ENCODE measurements at regions not wholly inside any gene's neighbourhood (a gene's known extent, or its start where the extent isn't known, plus 50 kb on each side); places are given as distances from the start of the nearest gene placed in this dataset.

GRCh38 chr11:115036406-115037180 lies 358.3 kb downstream of the NXPE2 start:
- no peak for DNase-seq (ENCODE audit: low read depth)

GRCh38 chr11:115042002-115042401 lies 363.7 kb downstream of the NXPE2 start:
- DNase-seq (ENCODE audit: low read depth), result no peak

GRCh38 chr11:115047631-115048030 lies 369.3 kb downstream of the NXPE2 start:
- DNase-seq (ENCODE audit: low read depth), result no peak

DNA sequence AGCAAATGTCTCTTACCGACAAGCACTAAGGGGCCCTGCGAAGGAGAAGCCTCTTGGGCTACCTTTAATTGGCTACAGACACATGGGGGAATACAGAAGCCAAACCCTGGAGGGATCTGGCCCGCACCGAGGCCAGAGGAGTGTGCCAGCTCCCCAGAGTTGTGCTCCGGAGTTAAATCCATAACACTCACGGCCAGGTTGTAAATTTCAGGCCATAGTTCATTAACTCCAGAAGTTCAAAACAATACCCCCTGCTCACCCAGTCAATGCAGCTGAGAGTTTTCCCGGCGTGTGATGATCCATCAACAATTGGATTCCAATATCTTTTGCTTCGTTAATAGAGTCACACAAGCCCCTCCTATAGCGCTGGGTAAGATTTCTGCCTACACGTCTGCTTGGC lies 371.5 kb downstream of the NXPE2 start:
- DNase-seq (ENCODE audit: low read depth), result no peak

- no peak for DNase-seq (ENCODE audit: low read depth)
Observed at GRCh38 chr11:115050756-115051155, 372.4 kb downstream of the NXPE2 start.

DNA sequence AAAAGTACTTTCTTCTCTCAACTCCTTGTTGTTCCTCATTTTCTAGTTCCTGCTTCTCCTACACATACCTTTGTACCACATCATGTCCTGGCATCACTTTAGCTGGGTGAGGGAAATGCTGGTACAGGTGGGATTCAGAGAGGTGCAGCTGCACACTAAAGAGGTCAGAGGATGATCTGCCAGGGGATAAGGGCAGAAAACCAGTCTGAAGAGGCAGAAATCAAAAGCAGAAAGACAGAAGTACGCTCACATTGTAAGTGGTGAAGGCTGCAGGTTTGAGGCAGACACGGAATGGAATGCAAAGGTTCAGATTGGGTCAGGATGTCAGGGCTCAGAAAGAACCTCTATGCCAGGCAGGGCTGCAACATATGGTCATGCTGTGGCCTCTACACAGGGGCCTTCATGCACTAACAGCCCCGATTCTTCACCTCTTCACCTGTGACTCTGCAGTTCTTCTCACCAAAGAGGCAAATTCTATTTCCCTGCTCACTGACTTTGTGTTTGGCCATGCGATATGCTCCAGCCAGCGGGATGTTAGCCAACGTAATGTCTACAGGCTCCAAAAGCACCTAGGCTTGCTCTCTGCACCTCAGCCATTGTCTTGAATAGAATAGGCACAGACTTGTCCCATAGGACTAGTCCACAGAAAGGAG lies 373.7 kb downstream of the NXPE2 start:
- no peak for DNase-seq (ENCODE audit: low read depth)

GRCh38 chr11:115052601-115053000 lies 374.3 kb downstream of the NXPE2 start:
- no peak for DNase-seq (ENCODE audit: low read depth)

DNA sequence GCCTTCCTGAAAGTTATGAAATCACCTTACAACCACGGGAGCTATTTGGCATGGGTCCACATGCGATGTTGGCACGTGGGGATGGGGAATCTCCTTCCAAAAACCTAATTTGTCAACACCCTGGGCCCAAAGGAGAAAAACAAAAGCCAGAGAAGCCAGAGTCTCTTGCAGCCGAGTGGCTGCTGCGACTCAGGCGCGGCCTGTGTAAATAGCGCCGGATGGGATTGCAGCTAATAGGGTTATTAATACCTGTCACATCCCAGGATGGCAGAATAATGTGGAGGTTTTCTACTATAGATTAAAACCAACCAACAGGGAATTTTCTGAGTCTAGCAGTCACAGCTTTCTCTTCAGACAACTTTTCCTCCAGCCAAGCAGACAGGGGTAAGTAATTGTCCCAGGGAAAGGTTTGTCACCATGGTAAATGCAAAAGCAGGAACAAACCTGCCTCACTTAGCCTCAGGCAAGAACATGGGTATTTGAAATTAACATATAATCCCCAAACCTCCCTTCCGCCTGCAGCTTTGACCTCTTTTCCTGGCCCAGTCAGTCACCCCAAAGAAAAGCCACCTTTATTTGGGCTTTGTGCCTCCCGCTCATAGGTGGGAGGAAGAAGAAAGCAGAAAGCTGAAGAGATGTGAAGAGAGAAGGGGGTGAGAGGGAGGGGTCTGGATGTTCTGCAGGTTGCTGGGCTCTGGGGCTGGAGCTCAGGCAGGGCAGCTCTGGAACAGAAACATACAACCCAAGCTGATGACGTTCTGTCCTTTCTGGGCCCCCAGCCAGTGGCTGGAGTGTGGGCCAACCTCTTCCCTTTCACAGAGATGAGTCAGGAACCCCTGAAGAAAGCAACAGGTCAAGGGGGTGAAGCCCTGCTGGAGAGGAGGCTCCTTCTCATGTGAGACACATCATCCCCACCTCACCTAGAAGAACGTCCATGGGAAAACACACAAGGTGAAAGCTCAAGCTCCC lies 376.5 kb downstream of the NXPE2 start:
- DNase-seq (ENCODE audit: low read depth), result no peak

- no peak for DNase-seq (ENCODE audit: low read depth)
Observed at GRCh38 chr11:115056514-115056913, 378.2 kb downstream of the NXPE2 start.

DNA sequence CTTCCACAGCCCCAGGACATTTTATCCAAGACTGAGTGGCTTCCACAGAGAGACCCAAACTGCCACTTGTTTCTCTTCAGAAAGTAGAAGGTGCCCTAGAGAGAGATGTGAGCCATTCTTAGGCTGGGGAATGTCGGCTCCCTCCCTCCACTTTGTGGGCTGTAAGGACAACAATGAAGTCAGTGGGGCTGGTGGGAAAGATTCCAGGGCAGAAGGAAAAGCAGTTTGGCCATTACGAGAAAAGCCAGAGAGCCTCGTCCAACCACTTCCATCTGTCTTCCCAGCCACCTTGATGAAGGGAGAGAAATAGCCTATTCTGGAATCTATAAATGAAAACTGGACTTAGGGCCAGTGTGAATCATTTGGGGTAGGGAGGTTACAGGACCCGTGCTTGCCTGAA lies 382.5 kb downstream of the NXPE2 start:
- DNase-seq (ENCODE audit: low read depth), result no peak

DNA sequence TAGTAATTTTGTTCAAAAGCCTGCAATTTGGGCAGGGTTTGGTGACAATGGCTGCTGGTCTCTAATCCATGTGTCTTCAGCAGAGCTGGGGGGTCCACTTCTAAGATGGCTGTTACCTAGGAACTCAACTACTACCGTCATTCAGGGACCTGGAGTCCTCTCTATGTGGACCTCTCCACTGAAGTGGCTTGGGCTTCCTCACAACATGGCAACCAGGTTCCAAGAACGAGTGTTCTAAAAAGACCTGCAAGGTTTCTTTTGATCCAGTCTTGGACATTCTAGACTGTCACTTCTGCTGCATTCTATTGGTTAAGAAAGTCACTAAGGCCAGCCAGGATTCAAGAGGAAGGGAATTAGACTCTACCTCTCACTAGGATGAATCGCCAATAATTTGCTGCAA lies 387.0 kb downstream of the NXPE2 start:
- DNase-seq (ENCODE audit: low read depth), result no peak

- DNase-seq (ENCODE audit: low read depth), result no peak
Observed at GRCh38 chr11:115065830-115066664, 387.7 kb downstream of the NXPE2 start.

DNA sequence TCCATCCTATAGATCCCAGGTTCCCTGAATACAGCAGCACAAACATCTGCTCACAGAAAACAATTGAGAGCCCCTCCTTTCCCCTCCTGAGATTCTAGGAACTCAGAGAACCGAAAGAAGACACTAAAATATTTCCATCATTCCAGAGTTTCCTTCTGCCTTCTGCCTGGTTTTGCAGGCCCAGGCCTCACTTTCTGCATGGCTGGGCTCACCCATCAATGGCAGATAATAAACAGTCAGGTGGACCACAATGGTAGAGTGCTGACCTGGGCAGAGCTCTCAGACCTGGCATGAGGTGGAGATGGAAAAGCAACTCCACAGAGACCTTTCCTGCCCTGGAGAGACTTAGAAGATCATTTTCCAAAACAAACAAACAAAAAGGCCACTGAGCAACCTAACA lies 389.1 kb downstream of the NXPE2 start:
- no peak for DNase-seq (ENCODE audit: low read depth)

- DNase-seq (ENCODE audit: low read depth), result no peak
Observed at GRCh38 chr11:115067900-115068530, 389.7 kb downstream of the NXPE2 start.

GRCh38 chr11:115069599-115069998 lies 391.3 kb downstream of the NXPE2 start:
- DNase-seq (ENCODE audit: low read depth), result no peak

GRCh38 chr11:115075356-115075755 lies 397.0 kb downstream of the NXPE2 start:
- DNase-seq (ENCODE audit: low read depth), result no peak

- no peak for DNase-seq (ENCODE audit: low read depth)
Observed at GRCh38 chr11:115077740-115078139, 399.4 kb downstream of the NXPE2 start.

GRCh38 chr11:115078461-115079438 lies 400.4 kb downstream of the NXPE2 start:
- DNase-seq (ENCODE audit: low read depth), result no peak

GRCh38 chr11:115080923-115081680 lies 402.8 kb downstream of the NXPE2 start:
- DNase-seq (ENCODE audit: low read depth), result no peak
